ENCODE measurements at regions not wholly inside any gene's neighbourhood (a gene's known extent, or its start where the extent isn't known, plus 50 kb on each side); places are given as distances from the start of the nearest gene placed in this dataset.

GRCh38 chr18:7485616-7486015, 81.5 kb upstream of the PTPRM start:
- intact Hi-C loops (cut with micrococcal nuclease) = no loop called here
- Histone ChIP-seq H2AFZ (ENCODE audit: insufficient read depth, low read depth, low read length, poor library complexity, severe bottlenecking) (no peak overlapping the region), H3K36me3 (replicated peaks in 1 of 2; ENCODE audit: control extremely low read depth in 1 of 2, control insufficient read depth in 1 of 2, extremely low read depth in 1 of 2, insufficient read depth in 2 of 2, low read length in 1 of 2) (no peaks in the 10 kb centered on the region), H4K20me1 (ENCODE audit: control insufficient read depth, insufficient read depth, low read length, poor library complexity, severe bottlenecking) (no peaks in the 10 kb centered on the region), H3K9ac (ENCODE audit: low read length) (no peak overlapping the region), H3K79me2 (ENCODE audit: control insufficient read depth, insufficient read depth, low read length) (no peaks in the 10 kb centered on the region), H3K4me1 (ENCODE audit: control insufficient read depth in 2 of 2, insufficient read depth in 2 of 2, low read length in 2 of 2) (no peaks in the 10 kb centered on the region), H3K4me3 (ENCODE audit: control extremely low read depth in 1 of 5, extremely low read depth in 1 of 5, insufficient read depth in 1 of 5, low read depth in 2 of 5, low read length in 4 of 5) (no peak overlapping the region), H3K27ac (ENCODE audit: low read length in 2 of 2) (no peak overlapping the region), H3K9me3 (ENCODE audit: control extremely low read depth in 1 of 3, control insufficient read depth in 2 of 3, insufficient read depth in 1 of 3, low read length in 2 of 3) (no peaks in the 10 kb centered on the region), H3K27me3 (replicated peaks in 1 of 4; ENCODE audit: control extremely low read depth in 1 of 4, control insufficient read depth in 3 of 4, insufficient read depth in 4 of 4, low read length in 3 of 4) (no peaks in the 10 kb centered on the region), H3K4me2 (replicated peaks; ENCODE audit: low read depth, low read length, poor library complexity, severe bottlenecking) (no peak overlapping the region)
- DNase-seq (no peak), ATAC-seq (ENCODE audit: low read depth) (no peak)
- Mint-ChIP-seq H3K27me3 (no peaks in the 10 kb centered on the region), H3K4me3 (no peak overlapping the region), H3K4me1 (no peaks in the 10 kb centered on the region), H3K27ac (no peak overlapping the region), H3K9me3 (ENCODE audit: insufficient read depth) (no peaks in the 10 kb centered on the region)
- CTCF ChIA-PET = no interaction called here
- POLR2A ChIA-PET = no interaction called here
- TF ChIP-seq EZH2 (IDR thresholded peaks at IDR 0.05; ENCODE audit: borderline replicate concordance, insufficient read depth, low read depth, low read length, poor library complexity, severe bottlenecking) (no peak), CTCF (IDR thresholded peaks at IDR 0.05) (no peak)
- WGBS (ENCODE audit: insufficient coverage) = 74% methylated on average over 4 of the region's 4 CpGs

GRCh38 chr18:7488571-7488970, 78.5 kb upstream of the PTPRM start:
- POLR2A ChIA-PET = no interaction called here
- no peak overlapping the region for H3K4me2 ChIP-seq (replicated peaks; ENCODE audit: low read depth, low read length, poor library complexity, severe bottlenecking)
- no peaks in the 10 kb centered on the region for H3K79me2 ChIP-seq (ENCODE audit: control insufficient read depth, insufficient read depth, low read length)
- WGBS (ENCODE audit: insufficient coverage) = no CpG with 5 or more reads among the region's 4 CpGs
- no peak overlapping the region for H3K4me3 ChIP-seq (ENCODE audit: control extremely low read depth in 1 of 5, extremely low read depth in 1 of 5, insufficient read depth in 1 of 5, low read depth in 2 of 5, low read length in 4 of 5)
- ATAC-seq (ENCODE audit: low read depth) (no peak), DNase-seq (no peak)
- no peak overlapping the region for H3K9ac ChIP-seq (ENCODE audit: low read length)
- H3K27ac ChIP-seq (ENCODE audit: low read length in 2 of 2) = no peak overlapping the region
- no peaks in the 10 kb centered on the region for H3K9me3 ChIP-seq (ENCODE audit: control extremely low read depth in 1 of 3, control insufficient read depth in 2 of 3, insufficient read depth in 1 of 3, low read length in 2 of 3)
- Mint-ChIP-seq H3K4me3 (no peak overlapping the region), H3K27ac (no peak overlapping the region), H3K9me3 (ENCODE audit: insufficient read depth) (no peaks in the 10 kb centered on the region), H3K4me1 (no peaks in the 10 kb centered on the region), H3K27me3 (no peaks in the 10 kb centered on the region)
- intact Hi-C loops (cut with micrococcal nuclease) = no loop called here
- CTCF ChIA-PET = interaction anchor here (1.1 kb wide), 1 partner anchor 18 kb away, joined by 4 read pairs; no protein-coding TSS in a partner anchor
- no peak overlapping the region for H2AFZ ChIP-seq (ENCODE audit: insufficient read depth, low read depth, low read length, poor library complexity, severe bottlenecking)
- TF ChIP-seq EZH2 (IDR thresholded peaks at IDR 0.05; ENCODE audit: borderline replicate concordance, insufficient read depth, low read depth, low read length, poor library complexity, severe bottlenecking) (no peak), CTCF (IDR thresholded peaks at IDR 0.05) (no peak)
- H3K36me3 ChIP-seq (replicated peaks in 1 of 2; ENCODE audit: control extremely low read depth in 1 of 2, control insufficient read depth in 1 of 2, extremely low read depth in 1 of 2, insufficient read depth in 2 of 2, low read length in 1 of 2) = no peaks in the 10 kb centered on the region
- no peaks in the 10 kb centered on the region for H3K4me1 ChIP-seq (ENCODE audit: control insufficient read depth in 2 of 2, insufficient read depth in 2 of 2, low read length in 2 of 2)
- H4K20me1 ChIP-seq (ENCODE audit: control insufficient read depth, insufficient read depth, low read length, poor library complexity, severe bottlenecking) = no peaks in the 10 kb centered on the region
- no peaks in the 10 kb centered on the region for H3K27me3 ChIP-seq (replicated peaks in 1 of 4; ENCODE audit: control extremely low read depth in 1 of 4, control insufficient read depth in 3 of 4, insufficient read depth in 4 of 4, low read length in 3 of 4)
